Fibroblast of lung (primary cell): ENCODE measurements at regions not wholly inside any gene's neighbourhood (a gene's known extent, or its start where the extent isn't known, plus 50 kb on each side); places are given as distances from the start of the nearest gene placed in this dataset.

Experiments
- DNase-seq, 2 donors: peaks; one replicate each; pipeline versions ENCODE4 v3.0.0 to v3.0.0-alpha.2; 2010; ENCODE audit warnings: low read depth in 2 of 2
- H2AFZ ChIP-seq: 2 replicates; pipeline ENCODE4 v1.5.1; 2012; ENCODE audit warnings: low read length, control low read depth, inconsistent platforms
- H3K27ac ChIP-seq: 2 replicates; pipeline ENCODE4 v1.5.1; 2011; ENCODE audit warnings: low read length, control low read depth; ENCODE audit not compliant: insufficient read depth
- H3K27me3 ChIP-seq: 2 replicates; pipeline ENCODE4 v1.5.1; 2011; ENCODE audit warnings: mild to moderate bottlenecking, low read length; ENCODE audit not compliant: control insufficient read depth, insufficient read depth
- H3K36me3 ChIP-seq: 2 replicates; pipeline ENCODE4 v1.5.1; 2011; ENCODE audit warnings: low read length; ENCODE audit not compliant: control insufficient read depth, insufficient read depth
- H3K4me1 ChIP-seq: 2 replicates; pipeline ENCODE4 v1.5.1; 2011; ENCODE audit warnings: low read length; ENCODE audit not compliant: control insufficient read depth, insufficient read depth; ENCODE audit errors: extremely low read depth
- H3K4me2 ChIP-seq: 2 replicates; pipeline ENCODE4 v1.5.1; 2011; ENCODE audit warnings: low read length, control low read depth; ENCODE audit not compliant: insufficient read depth; ENCODE audit errors: extremely low read depth
- H3K4me3 ChIP-seq, 4 experiments: fragments of 200-600 bp in 1 of 4; sonication (generic) in 1 of 4; replicated peaks in 1 of 4; 2 replicates each; pipeline ENCODE4 v1.5.1; 2011 to 2016; ENCODE audit warnings: low read length in 4 of 4, low read depth in 3 of 4, mild to moderate bottlenecking in 3 of 4, control low read depth in 2 of 4, inconsistent platforms in 1 of 4, mixed read lengths in 1 of 4; ENCODE audit not compliant: insufficient read depth in 1 of 4; ENCODE audit errors: control extremely low read depth in 1 of 4
- H3K79me2 ChIP-seq: 2 replicates; pipeline ENCODE4 v1.5.1; 2012; ENCODE audit warnings: mild to moderate bottlenecking, low read length, inconsistent platforms; ENCODE audit not compliant: control insufficient read depth, insufficient read depth
- H3K9ac ChIP-seq: 2 replicates; pipeline ENCODE4 v1.5.1; 2011; ENCODE audit warnings: mild to moderate bottlenecking, low read length, control low read depth; ENCODE audit not compliant: insufficient read depth
- H3K9me3 ChIP-seq: 2 replicates; pipeline ENCODE4 v1.5.1; 2012; ENCODE audit warnings: low read depth, low read length; ENCODE audit not compliant: control insufficient read depth, insufficient read depth
- H4K20me1 ChIP-seq: 2 replicates; pipeline ENCODE4 v1.5.1; 2011; ENCODE audit warnings: low read length; ENCODE audit not compliant: control insufficient read depth, insufficient read depth; ENCODE audit errors: extremely low read depth
- EZH2 ChIP-seq: IDR thresholded peaks from 2 replicates; pipeline ENCODE4 v1.5.1; 2012; ENCODE audit warnings: low read length, control low read depth, mild to moderate bottlenecking; ENCODE audit errors: missing control alignments
- TF ChIP-seq, protein P1 (sequence below), 2 donors: IDR thresholded peaks in 1 of 2; conservative IDR thresholded peaks in 1 of 2; 1 replicate in 1 of 2; 2 replicates in 1 of 2; pipeline ENCODE4 v1.5.1; 2011 to 2012; ENCODE audit warnings: low read length in 2 of 2, control low read depth in 1 of 2, inconsistent platforms in 1 of 2, low read depth in 1 of 2, mild to moderate bottlenecking in 1 of 2

DNA sequence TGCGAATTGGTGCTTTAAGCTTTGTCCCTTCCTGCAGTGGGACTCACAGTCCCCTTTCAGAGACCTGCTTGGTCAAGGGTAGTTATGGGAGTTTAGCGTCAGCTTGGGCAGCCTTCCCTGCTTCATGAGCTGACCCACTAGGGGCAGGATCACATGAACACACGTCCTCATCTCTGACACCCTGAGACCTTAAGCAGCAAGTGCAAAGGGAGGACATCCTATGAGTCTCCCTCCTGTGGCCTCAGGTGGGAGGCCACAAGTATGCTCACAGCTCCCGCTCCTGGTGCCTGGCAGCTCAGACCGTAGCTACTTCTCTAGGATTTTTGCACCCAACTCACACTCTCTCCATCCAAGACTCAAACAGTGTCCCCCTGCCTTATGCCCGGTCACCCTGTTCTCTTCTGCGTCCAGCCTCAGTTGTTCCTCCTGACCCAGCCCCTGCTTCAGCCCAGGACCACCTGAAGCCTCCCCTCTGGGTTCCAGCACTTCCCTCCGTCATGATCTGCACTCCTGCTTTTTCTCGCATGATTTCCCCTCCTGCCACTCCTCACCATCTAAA is 136.6 kb upstream of the FAM20C start:
- no peak overlapping the region for H3K4me2 ChIP-seq
- no peak overlapping the region for H3K9ac ChIP-seq
- TF ChIP-seq EZH2 = no peak
- TF ChIP-seq, protein P1, sequence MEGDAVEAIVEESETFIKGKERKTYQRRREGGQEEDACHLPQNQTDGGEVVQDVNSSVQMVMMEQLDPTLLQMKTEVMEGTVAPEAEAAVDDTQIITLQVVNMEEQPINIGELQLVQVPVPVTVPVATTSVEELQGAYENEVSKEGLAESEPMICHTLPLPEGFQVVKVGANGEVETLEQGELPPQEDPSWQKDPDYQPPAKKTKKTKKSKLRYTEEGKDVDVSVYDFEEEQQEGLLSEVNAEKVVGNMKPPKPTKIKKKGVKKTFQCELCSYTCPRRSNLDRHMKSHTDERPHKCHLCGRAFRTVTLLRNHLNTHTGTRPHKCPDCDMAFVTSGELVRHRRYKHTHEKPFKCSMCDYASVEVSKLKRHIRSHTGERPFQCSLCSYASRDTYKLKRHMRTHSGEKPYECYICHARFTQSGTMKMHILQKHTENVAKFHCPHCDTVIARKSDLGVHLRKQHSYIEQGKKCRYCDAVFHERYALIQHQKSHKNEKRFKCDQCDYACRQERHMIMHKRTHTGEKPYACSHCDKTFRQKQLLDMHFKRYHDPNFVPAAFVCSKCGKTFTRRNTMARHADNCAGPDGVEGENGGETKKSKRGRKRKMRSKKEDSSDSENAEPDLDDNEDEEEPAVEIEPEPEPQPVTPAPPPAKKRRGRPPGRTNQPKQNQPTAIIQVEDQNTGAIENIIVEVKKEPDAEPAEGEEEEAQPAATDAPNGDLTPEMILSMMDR (conservative IDR thresholded peaks at IDR 0.05 in 1 of 2, IDR thresholded peaks at IDR 0.05 in 1 of 2; ENCODE audit: low read depth in 1 of 2, low read length in 2 of 2) = no peak
- no peak overlapping the region for H3K27ac ChIP-seq
- H3K9me3 ChIP-seq = no peaks in the 10 kb centered on the region
- peaks cover 3% of the 10 kb centered on the region for H3K27me3 ChIP-seq
- no peaks in the 10 kb centered on the region for H3K4me1 ChIP-seq
- H3K79me2 ChIP-seq = no peaks in the 10 kb centered on the region
- H4K20me1 ChIP-seq = no peaks in the 10 kb centered on the region
- no peak overlapping the region for H3K4me3 ChIP-seq
- H3K36me3 ChIP-seq = no peaks in the 10 kb centered on the region
- no peak for DNase-seq
- no peak overlapping the region for H2AFZ ChIP-seq

DNA sequence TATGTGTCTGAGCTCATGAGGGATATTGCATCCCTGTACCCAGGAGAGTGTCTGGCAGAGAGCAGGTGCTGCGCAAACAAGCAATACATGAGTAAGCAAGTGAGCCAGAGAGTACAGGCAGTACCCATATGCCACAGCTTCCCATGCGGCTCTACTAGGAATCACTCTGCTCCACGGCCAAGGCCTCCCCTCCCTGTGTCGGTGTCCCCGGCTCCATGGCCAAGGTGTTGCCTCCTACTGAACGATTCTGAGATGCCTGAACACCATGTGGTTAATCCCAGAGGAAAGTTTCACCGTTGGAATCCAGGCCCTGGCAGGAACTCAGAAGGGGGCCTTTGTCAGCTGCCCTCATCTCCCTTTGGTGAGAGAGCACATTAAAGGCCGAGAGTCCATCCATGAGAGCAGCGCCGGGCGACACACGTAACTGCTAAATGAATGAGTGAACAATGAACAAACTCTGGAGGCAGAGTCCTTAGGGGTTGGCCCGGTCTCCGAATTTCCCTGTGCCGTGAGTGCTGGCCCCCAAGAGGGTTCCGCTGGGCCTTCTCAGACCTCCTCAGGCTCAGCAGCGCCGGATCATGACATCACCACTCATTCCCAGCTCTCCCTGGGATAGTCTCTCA is 136.0 kb upstream of the FAM20C start:
- TF ChIP-seq, protein P1 (conservative IDR thresholded peaks at IDR 0.05 in 1 of 2, IDR thresholded peaks at IDR 0.05 in 1 of 2; ENCODE audit: low read depth in 1 of 2, low read length in 2 of 2) = no peak
- Histone ChIP-seq H3K4me1 (no peaks in the 10 kb centered on the region), H2AFZ (no peak overlapping the region), H3K9me3 (no peaks in the 10 kb centered on the region), H3K36me3 (no peaks in the 10 kb centered on the region), H3K27me3 (peaks cover 3% of the 10 kb centered on the region), H3K9ac (no peak overlapping the region), H3K79me2 (no peaks in the 10 kb centered on the region), H3K4me2 (no peak overlapping the region), H4K20me1 (no peaks in the 10 kb centered on the region), H3K4me3 (no peak overlapping the region), H3K27ac (no peak overlapping the region)
- DNase-seq = no peak

DNA sequence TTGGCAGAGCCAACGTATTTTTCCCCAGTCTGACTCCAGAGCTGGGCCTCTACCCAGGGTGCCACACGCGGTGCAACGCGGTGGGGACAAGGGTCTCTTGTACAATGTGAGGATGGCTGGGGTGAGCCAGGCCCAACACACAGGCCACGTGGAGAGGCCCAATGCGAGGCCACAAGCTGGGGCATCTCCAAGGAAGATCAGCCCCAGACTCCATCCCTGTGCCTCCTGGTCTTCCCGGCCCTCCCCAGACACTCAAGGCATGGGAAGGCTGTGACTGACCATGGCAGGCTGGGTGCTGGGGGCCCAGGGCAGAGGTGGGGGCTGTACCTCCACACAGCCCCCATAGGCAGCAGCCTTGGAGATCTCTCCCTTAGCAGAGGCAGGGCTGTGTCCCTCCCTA is 135.3 kb upstream of the FAM20C start:
- Histone ChIP-seq H3K4me1 (no peaks in the 10 kb centered on the region), H3K27ac (no peak overlapping the region), H3K79me2 (no peaks in the 10 kb centered on the region), H4K20me1 (no peaks in the 10 kb centered on the region), H3K36me3 (no peaks in the 10 kb centered on the region), H3K27me3 (peaks cover 3% of the 10 kb centered on the region), H3K9me3 (no peaks in the 10 kb centered on the region), H3K4me2 (no peak overlapping the region), H2AFZ (no peak overlapping the region), H3K9ac (no peak overlapping the region), H3K4me3 (no peak overlapping the region)
- TF ChIP-seq, protein P1 (conservative IDR thresholded peaks at IDR 0.05 in 1 of 2, IDR thresholded peaks at IDR 0.05 in 1 of 2; ENCODE audit: low read depth in 1 of 2, low read length in 2 of 2) = no peak
- TF ChIP-seq EZH2 = no peak
- DNase-seq = no peak
